C4-2B (cell line): ENCODE measurements at regions not wholly inside any gene's neighbourhood (a gene's known extent, or its start where the extent isn't known, plus 50 kb on each side); places are given as distances from the start of the nearest gene placed in this dataset.

ENCODE experiments used
- H3K27ac ChIP-seq: fragments of 450-650 bp; 2 replicates; pipeline ENCODE4 v1.5.1; 2017
- CTCF ChIP-seq: fragments of 450-650 bp; conservative IDR thresholded peaks from 2 replicates; pipeline ENCODE4 v1.5.1; 2017; ENCODE audit warnings: mild to moderate bottlenecking
- ZFX ChIP-seq: fragments of 450-650 bp; IDR thresholded peaks from 2 replicates; pipeline ENCODE4 v1.6.1; 2017

DNA sequence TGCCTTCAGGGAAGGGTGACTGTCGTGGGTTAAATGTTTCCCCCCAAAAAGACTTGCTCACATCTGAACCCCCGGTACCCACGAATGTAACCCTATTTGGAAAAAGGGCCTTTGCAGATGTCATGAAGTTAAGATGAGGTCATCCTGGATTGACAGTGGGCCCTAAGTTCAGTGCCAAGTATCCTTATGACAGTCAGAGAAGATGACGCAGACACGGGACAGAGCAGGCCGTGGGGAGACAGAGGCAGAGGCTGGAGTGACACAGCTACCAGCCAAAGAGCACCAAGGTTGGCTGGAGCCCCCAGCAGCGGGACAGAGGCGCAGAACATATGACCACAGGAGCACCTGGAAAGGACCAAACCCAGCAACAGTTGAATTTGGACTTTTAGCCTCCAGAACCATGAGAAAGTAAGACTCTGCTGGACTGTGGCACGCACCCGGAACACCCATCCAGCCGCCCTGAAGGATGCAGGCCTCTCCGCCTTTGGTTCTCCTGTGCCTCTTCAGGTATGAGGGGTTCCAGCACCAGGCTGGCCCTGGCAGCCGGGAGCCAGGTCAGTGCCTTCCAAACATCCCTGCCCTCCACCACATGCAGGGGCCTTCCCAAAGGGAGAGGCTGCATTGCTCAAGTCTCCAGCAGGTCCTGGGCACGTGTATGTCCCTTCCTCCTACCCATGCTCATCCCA is 104.0 kb downstream of the FOXL1 start:
- TF ChIP-seq CTCF, result no peak
- TF ChIP-seq ZFX, result no peak
- H3K27ac ChIP-seq, result no peak overlapping the region

- no peak overlapping the region for H3K27ac ChIP-seq
- no peak for TF ChIP-seq CTCF
- no peak for TF ChIP-seq ZFX
These were observed 105.3 kb downstream of the FOXL1 start for GRCh38 chr16:86683441-86684194.

DNA sequence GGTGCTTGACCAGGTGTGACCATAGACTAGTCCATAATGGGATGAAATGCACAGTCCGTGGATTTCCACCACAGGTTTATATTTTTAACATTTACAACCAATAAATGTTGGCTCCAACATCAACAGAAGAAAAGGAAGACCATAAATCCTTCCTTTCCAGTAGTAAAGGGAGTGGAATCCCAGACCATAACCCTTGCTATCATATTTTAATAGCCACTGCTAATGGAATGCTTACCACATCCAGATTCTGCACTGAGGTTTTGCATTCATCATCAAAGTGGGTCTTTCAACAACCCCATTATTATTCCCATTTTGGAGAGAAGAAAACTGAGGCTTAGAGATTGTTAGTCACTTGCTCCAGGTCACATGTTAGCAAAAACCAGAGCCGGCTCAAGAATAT is 106.7 kb downstream of the FOXL1 start:
- H3K27ac ChIP-seq, result no peak overlapping the region
- TF ChIP-seq CTCF, result no peak
- TF ChIP-seq ZFX, result no peak

GRCh38 chr16:86690970-86691369 is 112.6 kb downstream of the FOXL1 start:
- H3K27ac ChIP-seq, result no peak overlapping the region
- TF ChIP-seq ZFX, result no peak
- no peak for TF ChIP-seq CTCF

DNA sequence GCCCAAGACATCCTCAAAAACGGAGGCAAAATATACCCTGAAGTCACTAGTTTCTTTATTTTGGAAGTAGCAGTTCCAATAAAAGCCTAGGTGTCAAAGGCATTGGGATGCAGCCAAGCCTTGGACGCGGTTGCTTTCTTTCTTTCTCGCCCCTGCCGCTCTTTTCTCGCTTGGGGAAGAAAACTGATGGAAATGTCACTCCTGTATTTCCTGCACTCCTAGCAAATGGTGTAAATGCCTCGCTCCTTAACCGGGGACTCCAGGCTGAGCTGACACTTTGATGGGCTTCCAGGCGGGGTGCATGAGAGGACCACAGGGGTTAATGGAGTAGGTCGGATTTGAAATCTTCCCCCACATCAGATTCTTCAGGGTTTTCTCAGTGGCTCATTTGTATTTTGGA is 114.1 kb downstream of the FOXL1 start:
- TF ChIP-seq ZFX (no peak), CTCF (no peak)
- no peak overlapping the region for H3K27ac ChIP-seq

DNA sequence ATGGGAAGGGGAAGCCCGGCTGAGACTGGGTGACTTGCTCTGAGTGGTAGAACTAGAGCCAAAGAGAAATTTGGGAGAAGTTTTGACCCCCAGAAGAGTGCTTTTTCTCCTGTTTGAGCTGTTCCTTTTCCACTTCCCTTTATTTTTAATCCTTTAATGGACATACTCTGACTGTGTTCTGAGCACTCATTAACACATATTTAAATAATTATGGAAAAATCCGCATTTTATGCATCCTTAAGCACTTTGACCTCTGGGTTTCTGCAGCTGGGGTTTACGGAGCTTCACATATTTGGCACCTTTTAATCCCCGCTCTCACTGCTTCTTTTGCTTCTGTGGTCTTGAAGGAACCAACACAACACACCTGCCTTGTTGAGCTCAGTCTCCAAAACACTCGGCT is 114.7 kb downstream of the FOXL1 start:
- H3K27ac ChIP-seq, result no peak overlapping the region
- TF ChIP-seq CTCF, result no peak
- TF ChIP-seq ZFX, result no peak

DNA sequence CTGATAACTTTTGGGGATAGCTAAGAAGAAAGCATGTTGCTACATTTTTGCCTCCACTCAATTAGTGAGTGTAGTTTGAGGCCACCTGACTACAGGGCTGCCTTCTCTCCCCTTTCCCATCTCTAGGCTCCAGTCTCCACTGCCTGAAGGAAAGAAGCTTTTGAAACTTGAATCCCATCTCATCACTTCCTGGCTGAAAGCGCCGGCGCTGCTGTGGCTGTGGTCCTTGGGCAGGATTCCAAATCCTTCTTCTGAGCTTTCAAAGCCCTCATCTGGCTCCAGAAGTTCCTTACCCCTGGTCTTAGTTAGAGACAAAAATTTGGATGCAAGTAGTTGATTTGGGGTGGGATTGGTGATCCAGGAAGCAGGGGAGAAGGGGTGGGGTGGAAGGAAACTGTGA is 119.4 kb downstream of the FOXL1 start:
- no peak overlapping the region for H3K27ac ChIP-seq
- TF ChIP-seq CTCF (no peak), ZFX (no peak)
